GM18498 (cell line): ENCODE measurements at regions not wholly inside any gene's neighbourhood (a gene's known extent, or its start where the extent isn't known, plus 50 kb on each side); places are given as distances from the start of the nearest gene placed in this dataset.
"Not testable (repeated sequence)": the region's sequence is repeated elsewhere in the genome, so short reads cannot be mapped to it uniquely, and the experiment has no call there.

Experiments
- ATAC-seq: cut with Tn5 transposase; IDR thresholded peaks from one replicate; pipeline ENCODE4 v1.9.1; 2021; ENCODE audit warnings: mild to moderate bottlenecking, moderate library complexity; ENCODE audit not compliant: unreplicated experiment

DNA sequence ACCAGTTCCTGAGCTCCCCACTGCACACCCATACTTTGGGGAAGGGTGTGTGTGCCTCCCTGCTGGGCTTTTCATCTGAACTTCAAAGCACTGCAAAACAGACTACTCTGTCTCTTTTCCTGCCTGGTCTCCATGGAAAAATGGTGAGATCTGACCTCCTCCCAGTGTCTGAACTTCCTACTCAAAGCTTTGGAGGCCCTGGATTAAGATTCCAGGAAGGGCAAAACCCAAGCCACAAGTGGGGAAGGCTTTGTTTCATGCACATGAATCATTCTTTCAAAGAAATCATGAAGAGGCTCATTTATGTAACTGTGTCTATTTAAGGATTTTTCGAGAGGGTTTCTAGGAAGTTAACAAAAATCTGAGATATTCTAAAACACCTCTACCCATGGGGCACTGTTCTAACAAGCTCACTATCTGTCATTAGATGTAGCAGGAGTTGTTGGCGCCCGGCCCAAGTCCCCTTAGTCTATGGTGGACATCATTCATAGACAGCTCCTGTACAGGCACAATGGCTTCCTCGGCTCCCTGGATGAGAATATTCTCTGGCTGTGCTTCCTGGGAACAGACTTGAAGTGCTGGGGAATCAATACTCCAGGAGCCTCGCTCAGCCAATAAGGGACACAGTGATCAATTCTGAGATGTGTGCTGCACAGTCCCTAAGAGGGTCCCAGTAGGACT is 224.0 kb downstream of the KTN1 start:
- ATAC-seq = no peak

DNA sequence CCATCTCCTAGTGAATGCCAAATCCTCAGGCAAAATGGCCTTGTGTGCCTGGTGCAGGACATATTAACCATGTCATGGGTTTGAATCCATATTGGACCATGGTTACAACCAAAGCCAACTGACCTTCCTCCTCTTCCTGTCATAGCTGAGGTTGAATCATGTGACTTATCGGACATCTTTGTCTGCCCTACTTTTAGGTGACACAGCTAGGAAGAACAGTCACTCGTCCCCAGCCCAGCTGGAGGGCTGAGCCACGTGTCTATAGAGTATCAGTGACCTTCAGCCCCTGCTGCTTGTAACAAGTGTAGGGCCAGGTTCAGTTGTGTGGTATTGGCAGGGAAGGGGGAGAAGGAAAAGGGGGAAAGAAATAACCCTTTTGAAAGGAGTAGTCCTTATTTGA is 225.2 kb downstream of the KTN1 start:
- ATAC-seq = no peak

GRCh38 chr14:55807053-55807880 is 227.3 kb downstream of the KTN1 start:
- ATAC-seq = peak; percentile 75

- ATAC-seq = no peak
Measured at GRCh38 chr14:55807881-55808379, 227.9 kb downstream of the KTN1 start.

DNA sequence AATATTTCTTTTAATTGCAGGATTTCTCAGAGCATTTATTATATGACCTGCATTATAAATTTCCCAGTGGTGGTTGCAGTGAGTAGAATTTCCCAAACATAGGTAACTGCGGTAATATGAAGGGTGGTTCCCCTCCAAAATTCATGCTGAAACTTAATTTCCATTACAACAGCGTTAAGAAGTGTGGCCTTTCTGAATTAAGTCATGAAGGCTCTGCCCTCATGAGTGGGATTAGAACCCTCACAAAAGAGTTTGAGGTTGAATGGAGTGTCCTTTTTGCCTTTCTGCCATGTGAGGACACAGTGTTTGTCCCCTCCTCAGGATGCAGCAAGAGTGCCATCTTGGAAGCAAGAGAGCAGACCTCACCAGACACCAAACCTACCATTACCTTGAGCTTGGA is 233.6 kb downstream of the KTN1 start:
- ATAC-seq = no peak

DNA sequence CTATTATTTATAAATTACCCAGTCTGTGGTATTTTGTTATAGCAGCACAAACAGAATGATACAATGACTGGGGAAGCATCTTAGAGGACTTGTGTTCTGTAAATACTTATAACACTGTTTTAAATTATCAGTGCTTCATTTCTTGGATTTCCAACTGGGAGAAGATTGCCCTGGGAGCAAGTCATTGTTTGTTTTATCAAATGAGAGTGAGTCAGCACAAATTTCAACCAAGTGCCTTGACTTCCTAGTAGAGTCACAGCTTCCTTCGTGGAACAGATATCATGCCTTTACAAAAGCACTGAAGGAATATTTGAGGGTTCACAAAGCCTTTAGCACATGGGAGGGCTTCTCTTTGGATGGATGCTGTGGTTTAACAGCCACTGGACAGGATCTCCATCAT is 234.1 kb downstream of the KTN1 start:
- no peak for ATAC-seq

DNA sequence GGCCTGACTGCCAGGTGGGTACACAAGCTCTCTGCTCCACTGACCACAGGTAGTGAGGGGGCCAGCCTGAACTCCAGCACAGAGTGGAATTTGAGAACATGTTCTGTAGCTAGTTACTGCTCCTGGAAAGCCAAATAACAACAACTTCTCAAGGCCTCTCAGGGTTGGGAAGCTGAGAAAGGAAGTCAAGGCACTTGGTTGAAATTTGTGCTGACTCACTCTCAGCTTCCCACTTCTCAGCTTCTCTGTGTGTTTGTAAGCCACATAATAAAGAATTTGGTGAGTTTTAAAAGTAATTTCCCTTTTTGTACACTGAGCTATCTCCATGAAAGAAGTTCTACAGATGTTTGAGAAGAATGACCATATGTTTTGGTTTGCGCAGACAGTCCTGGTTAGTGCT is 234.9 kb downstream of the KTN1 start:
- no peak for ATAC-seq

DNA sequence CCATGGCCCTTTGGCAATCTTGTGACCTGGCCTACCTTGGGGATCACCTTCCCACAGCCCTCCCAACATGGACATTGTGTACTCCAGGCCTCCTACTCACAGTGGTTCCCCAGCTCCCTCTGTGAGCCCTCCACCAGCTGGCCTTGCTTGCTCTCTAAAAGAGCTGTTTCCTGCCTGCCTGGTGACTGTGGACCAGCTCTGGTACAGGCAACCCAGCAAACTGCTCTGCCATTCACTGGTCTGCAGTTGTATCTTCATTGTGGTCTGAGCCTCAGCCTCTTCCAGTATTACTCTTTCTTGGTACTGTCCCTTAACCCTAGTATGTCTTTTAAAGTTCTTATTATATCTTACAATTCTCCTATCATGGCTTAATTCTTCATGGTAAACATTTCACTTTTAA is 236.2 kb downstream of the KTN1 start:
- ATAC-seq = no peak

DNA sequence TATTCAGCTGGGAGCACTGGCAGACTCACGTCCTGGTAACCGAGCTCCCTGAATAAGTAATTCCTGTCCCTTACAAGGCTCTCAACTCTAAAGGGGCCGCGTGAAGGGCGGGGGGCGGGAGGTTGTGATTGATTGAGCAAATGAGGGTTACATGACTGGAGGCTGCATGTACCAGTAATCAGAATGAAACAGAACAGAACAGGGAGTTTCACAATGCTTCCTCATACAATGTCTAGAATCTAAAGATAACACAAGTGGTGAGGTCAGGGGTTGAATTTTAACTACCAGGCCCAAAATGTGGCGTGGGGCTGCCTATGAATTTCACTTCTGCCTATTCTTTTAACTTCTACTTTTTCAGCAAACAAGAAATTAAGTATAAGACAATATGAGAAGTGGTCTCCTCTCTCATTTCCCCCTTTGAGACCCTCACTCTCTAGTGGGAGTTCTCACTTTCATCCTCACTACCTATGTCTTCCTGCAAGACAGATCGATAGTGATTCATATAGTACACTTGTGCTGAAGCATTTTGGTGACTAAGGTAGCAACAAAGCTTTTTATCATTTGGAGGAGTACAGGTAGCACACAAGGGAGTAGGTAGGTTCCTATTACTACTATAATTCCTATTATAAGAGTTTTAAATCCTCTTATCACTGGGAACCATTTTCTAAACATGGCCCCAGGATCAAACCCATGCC is 239.8 kb downstream of the KTN1 start:
- ATAC-seq = peak; percentile 90

- no peak for ATAC-seq
Measured at GRCh38 chr14:55822906-55823305, 242.9 kb downstream of the KTN1 start.

DNA sequence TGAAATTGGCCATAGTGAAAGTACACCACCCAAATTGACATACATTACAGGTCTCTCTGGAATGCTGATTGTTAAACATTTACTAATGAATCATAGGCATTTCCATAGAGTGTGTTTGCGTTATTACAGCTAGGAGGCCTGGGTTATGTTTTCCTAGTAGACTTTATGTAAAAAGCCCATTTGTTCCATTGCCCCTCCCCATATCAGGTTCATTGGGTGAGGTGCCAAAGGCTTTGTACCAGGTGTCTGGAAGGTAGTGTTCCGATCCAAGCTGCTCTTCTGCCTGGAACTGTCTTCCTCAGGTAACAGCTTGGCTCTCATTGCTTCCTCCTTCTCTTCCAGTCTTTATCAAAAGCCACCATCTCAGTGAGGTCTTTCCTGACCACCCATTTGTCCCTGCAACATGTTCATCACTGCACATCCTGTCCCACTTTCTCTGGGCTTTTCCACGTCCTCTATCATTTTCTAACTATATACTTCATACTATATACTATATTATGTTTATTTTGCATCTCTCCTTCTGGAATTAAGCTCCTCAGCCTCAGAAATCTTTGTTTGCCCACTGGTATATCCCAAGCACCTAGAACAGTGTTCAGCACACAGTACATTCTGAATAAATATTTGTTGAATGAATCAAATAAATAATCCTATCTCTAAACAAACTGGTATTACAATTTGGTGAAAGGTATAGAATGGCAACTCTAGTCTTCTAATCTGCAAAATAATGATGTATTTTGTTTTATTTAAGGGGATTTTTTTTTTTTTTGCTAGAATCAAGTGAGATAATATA is 252.3 kb downstream of the KTN1 start:
- ATAC-seq = no peak

GRCh38 chr14:55832974-55833373 is 253.0 kb downstream of the KTN1 start:
- ATAC-seq = no peak

DNA sequence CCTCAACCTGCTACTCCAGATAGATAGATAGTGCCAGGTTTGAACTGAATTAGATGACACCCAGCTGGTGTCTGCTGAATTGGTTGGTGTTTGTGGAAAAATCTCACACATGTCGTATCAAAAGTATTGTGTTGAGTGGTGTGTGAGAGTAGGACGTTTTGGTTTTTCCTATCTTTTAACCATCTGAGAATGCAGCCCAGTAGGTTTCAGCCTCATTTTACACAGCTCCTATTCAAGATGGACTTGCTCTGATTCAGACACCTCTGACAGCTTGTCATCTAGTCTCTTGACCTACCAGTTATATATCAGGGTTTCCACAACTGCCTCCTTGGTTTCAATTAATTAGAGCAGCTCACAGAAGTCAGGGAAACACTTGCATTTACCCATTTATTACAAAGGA is 254.4 kb downstream of the KTN1 start:
- ATAC-seq = no peak

GRCh38 chr14:55835985-55836384 is 256.0 kb downstream of the KTN1 start:
- ATAC-seq = no peak

DNA sequence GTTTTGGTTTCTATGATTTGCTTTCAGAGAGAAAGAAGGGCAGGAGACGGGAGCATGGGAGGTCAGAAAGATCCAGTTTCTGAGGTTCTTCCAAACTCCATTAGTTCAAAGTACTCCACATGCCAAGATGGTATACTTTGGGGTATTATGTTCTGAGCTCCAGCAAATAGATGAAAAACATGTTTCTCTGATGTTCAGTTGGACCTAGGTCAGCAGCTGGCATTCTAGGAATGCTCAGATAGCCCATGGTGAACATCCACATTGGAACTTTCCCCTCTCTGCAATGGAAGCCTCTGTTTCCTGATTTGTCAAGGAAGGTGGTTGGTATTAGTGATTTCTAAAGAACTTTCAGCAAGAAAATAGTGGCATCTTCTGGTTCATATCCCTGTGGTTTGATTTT is 257.5 kb downstream of the KTN1 start:
- ATAC-seq = no peak

- ATAC-seq = no peak
Measured at GRCh38 chr14:55838529-55839052, 258.6 kb downstream of the KTN1 start.

DNA sequence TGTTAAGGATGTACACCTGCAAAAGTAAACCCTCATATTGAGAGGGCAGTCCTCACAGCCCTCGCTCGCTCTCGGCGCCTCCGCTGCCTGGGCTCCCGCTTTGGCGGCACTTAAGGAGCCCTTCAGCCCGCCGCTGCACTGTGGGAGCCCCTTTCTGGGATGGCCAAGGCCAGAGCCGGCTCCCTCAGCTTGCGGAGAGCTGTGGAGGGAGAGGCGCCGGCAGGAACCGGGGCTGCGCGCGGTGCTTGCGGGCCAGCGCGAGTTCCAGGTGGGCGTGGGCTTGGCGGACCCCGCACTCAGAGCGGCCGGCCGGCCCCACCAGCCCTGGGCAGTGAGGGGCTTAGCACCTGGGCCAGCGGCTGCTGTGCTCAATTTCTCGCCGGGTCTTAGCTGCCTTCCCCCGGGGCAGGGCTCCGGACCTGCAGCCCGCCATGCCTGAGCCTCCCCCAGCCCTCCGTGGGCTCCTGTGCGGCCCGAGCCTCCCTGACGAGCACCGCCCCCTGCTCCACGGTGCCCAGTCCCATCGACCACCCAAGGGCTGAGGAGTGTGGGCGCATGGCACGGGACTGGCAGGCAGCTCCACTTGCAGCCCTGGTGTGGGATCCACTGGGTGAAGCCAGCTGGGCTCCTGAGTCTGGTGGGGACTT is 259.4 kb downstream of the KTN1 start:
- ATAC-seq = not testable (repeated sequence)

- ATAC-seq = no peak
Measured at GRCh38 chr14:55840821-55841220, 260.8 kb downstream of the KTN1 start.

GRCh38 chr14:55841625-55842024 is 261.6 kb downstream of the KTN1 start:
- ATAC-seq = no peak

DNA sequence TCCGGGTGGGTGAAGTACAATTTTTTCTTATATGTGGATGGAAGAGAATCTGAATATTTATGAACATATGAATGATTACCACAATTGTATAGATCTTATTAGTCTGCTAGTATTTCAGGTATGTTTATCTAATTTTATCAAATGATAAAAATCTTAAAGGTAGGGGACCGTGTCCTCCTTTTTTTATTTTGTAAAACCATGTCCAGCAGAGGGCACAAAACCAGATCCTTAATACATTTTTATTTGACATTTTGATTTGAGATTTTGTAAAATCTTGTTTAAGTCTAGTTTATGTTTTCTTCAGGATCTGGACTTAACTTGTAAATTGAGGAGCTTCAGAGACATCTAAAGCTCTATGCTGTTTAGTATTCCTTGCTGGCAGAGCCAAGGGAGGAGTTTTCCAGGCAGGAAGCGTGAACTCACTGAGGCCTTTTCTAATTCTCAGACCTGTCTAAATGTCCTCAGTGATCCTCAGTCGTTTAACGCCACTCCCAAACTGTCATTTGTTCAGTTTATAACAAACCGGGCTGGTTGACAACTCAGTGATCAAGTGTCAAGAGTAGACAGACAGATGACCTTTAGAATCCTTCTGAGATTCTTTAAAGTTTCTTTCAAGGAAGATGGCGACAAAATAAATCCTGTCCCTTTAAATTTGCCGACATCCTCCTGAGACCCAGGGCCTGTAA is 263.9 kb downstream of the KTN1 start:
- ATAC-seq = no peak
